ENCODE measurements at regions not wholly inside any gene's neighbourhood (a gene's known extent, or its start where the extent isn't known, plus 50 kb on each side); places are given as distances from the start of the nearest gene placed in this dataset.

DNA sequence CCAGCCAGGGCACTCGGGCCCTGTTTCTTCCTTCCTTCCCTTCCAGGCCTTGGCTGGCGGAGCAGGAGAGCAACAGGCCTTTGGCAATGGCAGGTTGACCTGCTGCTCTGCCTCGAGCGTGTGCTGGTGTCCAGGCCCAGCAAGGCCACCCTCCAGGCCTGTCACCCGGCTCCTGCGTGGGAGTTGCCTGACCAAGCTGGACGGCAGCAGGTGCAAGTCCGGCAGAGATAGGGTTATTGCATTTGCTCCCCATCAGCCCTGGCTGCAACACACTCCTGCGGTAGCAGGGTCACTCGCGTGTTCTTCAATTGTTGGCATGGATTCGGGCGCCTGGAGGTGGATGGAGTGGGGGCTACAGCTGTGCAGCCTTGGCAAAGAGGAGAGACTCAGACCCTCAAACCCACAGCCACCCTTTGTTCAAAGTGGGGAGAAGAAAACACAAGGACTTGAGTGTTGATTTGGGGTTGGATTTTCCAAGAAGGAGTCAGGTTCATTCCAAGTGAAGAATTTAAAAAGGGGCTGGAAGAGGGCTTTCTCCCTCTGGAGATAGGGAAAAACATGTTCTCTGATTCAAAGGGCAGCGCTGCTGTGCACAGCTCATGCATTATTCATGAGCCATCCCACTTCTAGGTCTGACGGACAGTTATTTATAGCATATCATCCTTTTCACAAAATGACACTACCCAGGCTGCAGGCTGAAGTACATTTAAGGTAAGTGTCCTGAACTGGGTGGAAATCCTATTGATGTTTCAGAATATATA lies 64.2 kb upstream of the PITRM1 start:
- Histone ChIP-seq H3K27me3 (no peaks in the 10 kb centered on the region), H3K4me1 (peaks cover 8% of the 10 kb centered on the region), H3K27ac (no peak overlapping the region), H3K4me3 (no peak overlapping the region), H3K36me3 (no peaks in the 10 kb centered on the region), H3K9me3 (no peaks in the 10 kb centered on the region)
- 93% methylated on average over 9 of the region's 15 CpGs for WGBS
- DNase-seq (ENCODE audit: low spot score in 2 of 2): no peak
- TF ChIP-seq POLR2A (IDR thresholded peaks at IDR 0.05): no peak
- no peak for TF ChIP-seq EP300 (IDR thresholded peaks at IDR 0.05)
- no peak for TF ChIP-seq POLR2AphosphoS5 (IDR thresholded peaks at IDR 0.05)
- TF ChIP-seq, protein P1, sequence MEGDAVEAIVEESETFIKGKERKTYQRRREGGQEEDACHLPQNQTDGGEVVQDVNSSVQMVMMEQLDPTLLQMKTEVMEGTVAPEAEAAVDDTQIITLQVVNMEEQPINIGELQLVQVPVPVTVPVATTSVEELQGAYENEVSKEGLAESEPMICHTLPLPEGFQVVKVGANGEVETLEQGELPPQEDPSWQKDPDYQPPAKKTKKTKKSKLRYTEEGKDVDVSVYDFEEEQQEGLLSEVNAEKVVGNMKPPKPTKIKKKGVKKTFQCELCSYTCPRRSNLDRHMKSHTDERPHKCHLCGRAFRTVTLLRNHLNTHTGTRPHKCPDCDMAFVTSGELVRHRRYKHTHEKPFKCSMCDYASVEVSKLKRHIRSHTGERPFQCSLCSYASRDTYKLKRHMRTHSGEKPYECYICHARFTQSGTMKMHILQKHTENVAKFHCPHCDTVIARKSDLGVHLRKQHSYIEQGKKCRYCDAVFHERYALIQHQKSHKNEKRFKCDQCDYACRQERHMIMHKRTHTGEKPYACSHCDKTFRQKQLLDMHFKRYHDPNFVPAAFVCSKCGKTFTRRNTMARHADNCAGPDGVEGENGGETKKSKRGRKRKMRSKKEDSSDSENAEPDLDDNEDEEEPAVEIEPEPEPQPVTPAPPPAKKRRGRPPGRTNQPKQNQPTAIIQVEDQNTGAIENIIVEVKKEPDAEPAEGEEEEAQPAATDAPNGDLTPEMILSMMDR (IDR thresholded peaks at IDR 0.05): no peak

DNA sequence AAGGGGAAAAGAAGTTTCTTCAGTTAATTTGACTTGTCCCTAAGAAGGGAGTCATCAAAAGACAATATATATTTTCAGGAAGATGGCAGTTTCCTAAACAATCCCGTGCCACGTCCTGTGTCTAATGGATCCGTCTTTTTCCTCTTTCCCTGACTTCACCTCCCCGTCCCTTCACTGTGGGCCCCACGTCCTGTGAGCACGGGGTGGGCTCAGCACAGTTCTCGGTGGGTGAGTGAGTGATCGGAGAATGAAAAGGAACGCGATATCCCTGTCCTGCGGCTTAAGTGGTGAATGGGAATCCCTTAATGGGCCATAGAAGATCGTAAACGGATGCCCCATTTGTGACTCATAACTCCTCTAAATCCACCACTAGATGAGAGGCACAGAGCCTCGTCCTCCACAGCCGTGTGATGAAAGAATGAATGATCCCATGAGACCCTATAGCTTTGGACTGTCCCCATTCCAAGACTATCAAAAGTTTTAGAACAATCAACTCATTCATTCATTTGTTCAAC lies 63.5 kb upstream of the PITRM1 start:
- H3K36me3 ChIP-seq: no peaks in the 10 kb centered on the region
- no peaks in the 10 kb centered on the region for H3K27me3 ChIP-seq
- peaks cover 8% of the 10 kb centered on the region for H3K4me1 ChIP-seq
- no peaks in the 10 kb centered on the region for H3K9me3 ChIP-seq
- H3K4me3 ChIP-seq: no peak overlapping the region
- H3K27ac ChIP-seq: no peak overlapping the region
- WGBS: 94% methylated on average over 15 of the region's 15 CpGs
- TF ChIP-seq, protein P1 (IDR thresholded peaks at IDR 0.05): no peak
- TF ChIP-seq POLR2AphosphoS5 (IDR thresholded peaks at IDR 0.05): no peak
- TF ChIP-seq EP300 (IDR thresholded peaks at IDR 0.05): no peak
- TF ChIP-seq POLR2A (IDR thresholded peaks at IDR 0.05): no peak
- no peak for DNase-seq (ENCODE audit: low spot score in 2 of 2)

DNA sequence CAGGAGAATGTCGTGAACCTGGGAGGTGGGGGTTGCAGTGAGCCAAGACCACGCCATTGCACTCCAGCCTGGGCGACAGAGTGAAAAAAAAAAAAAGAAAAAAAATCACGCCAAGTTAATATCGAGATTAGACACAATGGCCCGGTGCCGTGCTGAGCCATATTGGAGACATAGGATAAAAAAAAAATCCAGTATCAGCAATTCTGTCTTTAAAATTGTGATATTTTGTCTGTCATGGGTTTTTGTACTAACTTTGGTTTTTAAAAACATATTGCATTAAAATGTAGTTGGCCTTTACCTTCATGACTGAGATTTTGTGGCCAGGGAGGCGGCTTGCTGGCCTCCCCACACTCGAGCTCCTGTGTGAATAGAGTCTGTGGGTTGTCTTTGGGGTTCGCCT lies 62.8 kb upstream of the PITRM1 start:
- Histone ChIP-seq H3K4me3 (no peak overlapping the region), H3K4me1 (peaks cover 8% of the 10 kb centered on the region), H3K36me3 (no peaks in the 10 kb centered on the region), H3K27me3 (no peaks in the 10 kb centered on the region), H3K27ac (no peak overlapping the region), H3K9me3 (no peaks in the 10 kb centered on the region)
- no peak for DNase-seq (ENCODE audit: low spot score in 2 of 2)
- no peak for TF ChIP-seq POLR2A (IDR thresholded peaks at IDR 0.05)
- TF ChIP-seq POLR2AphosphoS5 (IDR thresholded peaks at IDR 0.05): no peak
- no peak for TF ChIP-seq EP300 (IDR thresholded peaks at IDR 0.05)
- TF ChIP-seq, protein P1 (IDR thresholded peaks at IDR 0.05): no peak
- WGBS: 93% methylated on average over 10 of the region's 10 CpGs

DNA sequence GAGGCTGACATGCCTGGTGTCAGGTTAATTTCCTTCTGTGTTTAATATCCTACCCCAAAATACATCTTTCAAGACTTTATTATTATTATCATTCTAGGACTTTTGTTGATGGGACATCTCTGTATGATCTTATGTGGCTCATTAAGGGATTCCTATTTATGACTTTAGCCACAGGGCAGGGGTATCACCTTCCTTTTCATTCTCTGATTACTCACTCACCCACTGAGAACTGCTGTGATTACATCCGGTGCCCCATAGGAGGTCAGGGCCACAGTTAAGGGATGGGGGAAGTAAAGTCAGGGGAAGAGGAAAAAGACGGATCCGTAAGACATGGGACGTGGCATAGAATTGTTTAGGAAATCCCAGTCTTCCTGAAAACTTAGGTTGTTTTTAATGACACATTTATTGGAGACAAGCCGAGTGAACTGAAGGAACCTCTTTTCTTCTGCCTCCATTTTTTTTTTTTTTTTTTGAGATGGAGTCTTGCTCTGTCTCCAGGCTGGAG lies 61.0 kb upstream of the PITRM1 start:
- TF ChIP-seq, protein P1 (IDR thresholded peaks at IDR 0.05): no peak
- no peak for TF ChIP-seq POLR2A (IDR thresholded peaks at IDR 0.05)
- no peak for TF ChIP-seq POLR2AphosphoS5 (IDR thresholded peaks at IDR 0.05)
- TF ChIP-seq EP300 (IDR thresholded peaks at IDR 0.05): no peak
- H3K27me3 ChIP-seq: no peaks in the 10 kb centered on the region
- no peak overlapping the region for H3K27ac ChIP-seq
- H3K36me3 ChIP-seq: no peaks in the 10 kb centered on the region
- no peaks in the 10 kb centered on the region for H3K9me3 ChIP-seq
- H3K4me3 ChIP-seq: no peak overlapping the region
- no peaks in the 10 kb centered on the region for H3K4me1 ChIP-seq
- no peak for DNase-seq (ENCODE audit: low spot score in 2 of 2)
- WGBS: 92% methylated on average over 5 of the region's 5 CpGs

DNA sequence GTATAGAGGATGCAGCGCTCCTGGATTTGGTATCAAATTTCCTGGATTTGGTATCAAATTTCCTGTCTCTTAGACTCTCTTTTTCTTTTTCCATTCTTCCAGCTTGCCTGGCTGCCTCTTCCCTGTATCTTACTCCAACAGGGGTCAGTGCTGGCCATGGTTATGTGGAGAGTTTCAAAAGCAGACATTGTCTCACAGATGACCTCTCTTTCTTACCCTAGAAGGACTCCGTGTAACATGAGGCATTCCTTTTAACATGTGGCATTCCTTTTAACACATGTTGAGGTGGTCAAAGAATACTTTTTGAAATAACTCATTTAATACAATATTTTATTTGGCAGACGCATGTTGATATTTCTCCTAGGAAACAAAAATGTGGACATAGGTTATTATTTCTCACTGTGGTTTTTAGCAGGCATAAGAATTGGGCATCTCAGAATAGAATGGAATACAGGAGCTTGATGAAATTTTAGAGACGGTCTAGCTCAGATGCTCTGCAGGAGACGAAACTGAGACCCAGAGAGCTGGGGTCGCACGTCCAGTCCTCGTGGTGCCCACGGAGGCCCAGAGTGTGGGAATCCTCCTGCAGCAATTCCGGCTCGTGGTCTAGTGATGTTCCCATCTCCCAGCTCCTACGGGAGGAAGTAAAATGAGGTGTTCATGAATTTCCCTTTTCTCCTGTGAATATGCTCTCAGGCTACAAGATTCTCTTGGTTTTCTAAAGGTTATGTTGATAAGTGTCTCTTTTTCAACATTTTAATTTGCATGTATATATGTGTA lies 59.6 kb upstream of the PITRM1 start:
- Histone ChIP-seq H3K36me3 (no peaks in the 10 kb centered on the region), H3K27ac (no peak overlapping the region), H3K4me3 (no peak overlapping the region), H3K27me3 (no peaks in the 10 kb centered on the region), H3K4me1 (peaks cover 12% of the 10 kb centered on the region), H3K9me3 (no peaks in the 10 kb centered on the region)
- TF ChIP-seq, protein P1 (IDR thresholded peaks at IDR 0.05): no peak
- no peak for TF ChIP-seq POLR2A (IDR thresholded peaks at IDR 0.05)
- TF ChIP-seq EP300 (IDR thresholded peaks at IDR 0.05): no peak
- no peak for TF ChIP-seq POLR2AphosphoS5 (IDR thresholded peaks at IDR 0.05)
- no peak for DNase-seq (ENCODE audit: low spot score in 2 of 2)
- 89% methylated on average over 12 of the region's 12 CpGs for WGBS

Data from suprapubic skin (tissue), 4 donors.